ENCODE measurements at regions not wholly inside any gene's neighbourhood (a gene's known extent, or its start where the extent isn't known, plus 50 kb on each side); places are given as distances from the start of the nearest gene placed in this dataset.
"Not testable (repeated sequence)": the region's sequence is repeated elsewhere in the genome, so short reads cannot be mapped to it uniquely, and the experiment has no call there.

- no peak for DNase-seq
Observed at GRCh38 chr16:72590151-72590937, 418.4 kb upstream of the PMFBP1 start.

GRCh38 chr16:72588551-72588950 is 416.6 kb upstream of the PMFBP1 start:
- no peak for DNase-seq

- not testable (repeated sequence) for DNase-seq
Observed at GRCh38 chr16:72578061-72578460, 406.1 kb upstream of the PMFBP1 start.

- DNase-seq, result no peak
Observed at GRCh38 chr16:72576189-72576588, 404.2 kb upstream of the PMFBP1 start.

GRCh38 chr16:72569677-72570076 is 397.7 kb upstream of the PMFBP1 start:
- DNase-seq, result no peak

GRCh38 chr16:72568502-72568901 is 396.5 kb upstream of the PMFBP1 start:
- DNase-seq, result no peak

- no peak for DNase-seq
Observed at GRCh38 chr16:72566174-72566573, 394.2 kb upstream of the PMFBP1 start.

GRCh38 chr16:72565106-72565505 is 393.2 kb upstream of the PMFBP1 start:
- DNase-seq, result no peak

- DNase-seq, result no peak
Observed at GRCh38 chr16:72560617-72561016, 388.7 kb upstream of the PMFBP1 start.

GRCh38 chr16:72558501-72558900 is 386.5 kb upstream of the PMFBP1 start:
- DNase-seq, result no peak

GRCh38 chr16:72554935-72555334 is 383.0 kb upstream of the PMFBP1 start:
- DNase-seq, result no peak

GRCh38 chr16:72552654-72553053 is 380.7 kb upstream of the PMFBP1 start:
- no peak for DNase-seq

GRCh38 chr16:72551649-72552048 is 379.7 kb upstream of the PMFBP1 start:
- DNase-seq, result no peak

- no peak for DNase-seq
Observed at GRCh38 chr16:72549878-72550277, 377.9 kb upstream of the PMFBP1 start.

- DNase-seq, result no peak
Observed at GRCh38 chr16:72542102-72542501, 370.1 kb upstream of the PMFBP1 start.

- no peak for DNase-seq
Observed at GRCh38 chr16:72537664-72538063, 365.7 kb upstream of the PMFBP1 start.

- DNase-seq, result no peak
Observed at GRCh38 chr16:72536723-72537435, 364.9 kb upstream of the PMFBP1 start.

- DNase-seq, result no peak
Observed at GRCh38 chr16:72532906-72533410, 361.0 kb upstream of the PMFBP1 start.

GRCh38 chr16:72530434-72530833 is 358.5 kb upstream of the PMFBP1 start:
- DNase-seq, result no peak

- DNase-seq, result no peak
Observed at GRCh38 chr16:72523087-72523486, 351.1 kb upstream of the PMFBP1 start.

GRCh38 chr16:72517154-72517553 is 345.2 kb upstream of the PMFBP1 start:
- DNase-seq, result no peak

- no peak for DNase-seq
Observed at GRCh38 chr16:72511171-72511570, 339.2 kb upstream of the PMFBP1 start.

GRCh38 chr16:72508191-72508590 is 336.2 kb upstream of the PMFBP1 start:
- DNase-seq, result no peak

GRCh38 chr16:72502594-72503005 is 330.6 kb upstream of the PMFBP1 start:
- DNase-seq, result no peak

All from right forelimb (tissue), 1 donor.